Brain microvascular endothelial cell (primary cell): ENCODE measurements at regions not wholly inside any gene's neighbourhood (a gene's known extent, or its start where the extent isn't known, plus 50 kb on each side); places are given as distances from the start of the nearest gene placed in this dataset.

Experiments
- DNase-seq: peaks from one replicate; pipeline ENCODE4 v3.0.0-alpha.2; 2020
- H3K27ac ChIP-seq: fragments of 250-450 bp; sonication (Bioruptor Pico); 2 replicates; pipeline ENCODE4 v1.5.1; 2020; ENCODE audit warnings: mild to moderate bottlenecking, moderate library complexity
- H3K27me3 ChIP-seq: fragments of 250-450 bp; sonication (Bioruptor Pico); replicated peaks from 2 replicates; pipeline ENCODE4 v1.5.1; 2020; ENCODE audit warnings: mild to moderate bottlenecking
- H3K36me3 ChIP-seq: fragments of 250-450 bp; sonication (Bioruptor Pico); replicated peaks from 2 replicates; pipeline ENCODE4 v1.5.1; 2020; ENCODE audit warnings: mild to moderate bottlenecking
- H3K4me3 ChIP-seq: 2 replicates; pipeline ENCODE4 v1.5.1; 2011; ENCODE audit warnings: low read depth, mild to moderate bottlenecking, control low read depth, low read length, moderate library complexity
- in situ Hi-C: cut with HindIII; loops from 2 replicates; pipeline ENCODE4 v1.10.0; 2017; ENCODE audit warnings: low sequenced_read_pairs, low pct_ligation_motif_present
- TF ChIP-seq, protein P1 (sequence below): IDR thresholded peaks from 2 replicates; pipeline ENCODE4 v1.5.1; 2011; ENCODE audit warnings: low read depth, mild to moderate bottlenecking, moderate library complexity, low read length, control low read depth, inconsistent platforms; ENCODE audit errors: missing control alignments

DNA sequence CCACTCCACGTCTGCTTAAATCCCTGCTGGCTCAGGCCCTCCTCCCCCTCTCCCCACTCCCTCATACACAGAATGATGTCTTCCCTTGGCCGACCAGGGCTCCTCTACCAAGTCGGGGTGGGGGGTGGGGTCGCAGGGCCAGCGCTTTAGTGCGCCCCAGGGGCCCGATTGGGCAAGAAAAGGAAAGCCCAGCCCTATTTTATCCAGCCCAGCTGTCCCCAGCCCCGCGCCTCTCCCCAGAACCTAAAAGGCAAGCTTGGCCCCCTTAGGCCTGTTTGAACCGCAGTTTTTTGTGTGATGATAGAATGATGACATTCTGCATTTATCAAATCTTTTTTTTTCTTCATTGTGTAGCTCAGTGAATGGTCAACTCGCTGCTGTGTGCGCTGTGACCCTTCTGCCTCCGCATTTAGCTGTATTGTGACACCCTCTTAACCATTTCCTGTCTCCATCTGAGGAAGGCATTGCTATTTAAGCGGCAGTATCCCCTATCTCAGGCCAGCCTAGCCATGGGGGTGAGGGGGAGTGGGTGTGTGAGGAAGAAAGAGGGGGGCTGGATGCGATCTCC lies 231.4 kb downstream of the HAUS1 start:
- in situ Hi-C loops, result no loop called here
- Histone ChIP-seq H3K36me3 (no peaks in the 10 kb centered on the region), H3K27ac (no peak overlapping the region), H3K27me3 (peaks cover 41% of the 10 kb centered on the region), H3K4me3 (peak overlapping the region; percentile 5)
- no peak for DNase-seq
- TF ChIP-seq, protein P1, sequence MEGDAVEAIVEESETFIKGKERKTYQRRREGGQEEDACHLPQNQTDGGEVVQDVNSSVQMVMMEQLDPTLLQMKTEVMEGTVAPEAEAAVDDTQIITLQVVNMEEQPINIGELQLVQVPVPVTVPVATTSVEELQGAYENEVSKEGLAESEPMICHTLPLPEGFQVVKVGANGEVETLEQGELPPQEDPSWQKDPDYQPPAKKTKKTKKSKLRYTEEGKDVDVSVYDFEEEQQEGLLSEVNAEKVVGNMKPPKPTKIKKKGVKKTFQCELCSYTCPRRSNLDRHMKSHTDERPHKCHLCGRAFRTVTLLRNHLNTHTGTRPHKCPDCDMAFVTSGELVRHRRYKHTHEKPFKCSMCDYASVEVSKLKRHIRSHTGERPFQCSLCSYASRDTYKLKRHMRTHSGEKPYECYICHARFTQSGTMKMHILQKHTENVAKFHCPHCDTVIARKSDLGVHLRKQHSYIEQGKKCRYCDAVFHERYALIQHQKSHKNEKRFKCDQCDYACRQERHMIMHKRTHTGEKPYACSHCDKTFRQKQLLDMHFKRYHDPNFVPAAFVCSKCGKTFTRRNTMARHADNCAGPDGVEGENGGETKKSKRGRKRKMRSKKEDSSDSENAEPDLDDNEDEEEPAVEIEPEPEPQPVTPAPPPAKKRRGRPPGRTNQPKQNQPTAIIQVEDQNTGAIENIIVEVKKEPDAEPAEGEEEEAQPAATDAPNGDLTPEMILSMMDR, result no peak

DNA sequence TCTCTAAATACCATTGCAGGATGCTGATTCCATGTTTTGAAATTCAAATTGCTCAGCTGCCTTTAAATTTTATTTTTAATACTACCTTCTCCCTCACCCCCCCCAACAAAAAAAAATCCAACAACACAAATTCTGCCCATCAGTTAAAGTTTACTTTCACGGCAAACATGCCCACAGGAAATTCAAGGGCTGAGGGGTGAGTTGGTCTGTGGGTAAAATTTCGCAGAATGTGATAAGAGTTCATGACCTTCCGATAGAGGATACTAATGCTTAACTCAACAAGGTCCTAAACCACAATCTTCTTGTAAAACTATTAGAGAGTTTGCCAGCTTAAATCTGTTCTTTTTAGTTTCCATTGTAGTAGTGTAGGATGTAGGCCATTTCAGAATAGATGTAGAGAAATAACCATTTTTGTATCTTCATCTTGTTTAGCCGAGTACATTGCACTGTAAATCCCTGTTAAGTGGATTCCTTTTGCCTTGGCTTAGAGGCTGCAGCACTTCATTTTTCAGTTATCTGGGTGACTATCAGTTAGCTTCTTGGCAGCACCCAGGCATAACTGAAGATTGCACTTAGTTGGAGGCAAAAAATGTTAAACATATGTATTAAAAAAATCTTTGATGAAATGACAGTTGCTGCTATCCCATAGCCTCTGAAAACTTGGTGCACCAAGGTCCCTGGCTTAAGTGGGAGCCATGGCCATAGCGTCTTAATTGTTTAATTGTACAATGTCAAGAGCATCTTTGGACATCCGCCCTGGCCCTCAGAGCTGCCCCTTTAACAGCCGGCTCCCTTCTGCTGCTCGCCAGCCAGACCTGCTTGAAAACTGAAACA lies 232.3 kb downstream of the HAUS1 start:
- Histone ChIP-seq H3K27me3 (peaks cover 41% of the 10 kb centered on the region), H3K4me3 (no peak overlapping the region), H3K36me3 (no peaks in the 10 kb centered on the region), H3K27ac (no peak overlapping the region)
- DNase-seq, result no peak
- TF ChIP-seq, protein P1, result no peak
- in situ Hi-C loops, result no loop called here

DNA sequence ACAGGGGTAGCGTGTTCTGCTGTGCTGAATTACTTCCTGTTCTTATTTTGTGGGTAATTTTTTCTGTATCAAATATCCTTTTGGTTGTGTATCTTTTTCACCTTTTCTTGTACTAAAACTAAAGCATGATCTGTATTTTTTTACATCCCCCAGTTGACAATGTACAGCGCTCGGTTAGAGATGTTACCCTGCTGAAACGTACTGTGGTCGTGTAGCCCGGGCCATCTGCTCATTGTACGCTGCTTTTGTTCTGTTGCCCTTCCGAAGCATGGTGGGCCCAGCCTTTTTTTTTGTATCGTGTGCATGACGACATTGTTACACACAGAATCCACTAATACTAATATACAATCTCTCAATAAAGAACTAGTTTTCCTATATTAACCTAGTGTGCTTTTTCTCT lies 233.1 kb downstream of the HAUS1 start:
- H3K36me3 ChIP-seq, result no peaks in the 10 kb centered on the region
- H3K27me3 ChIP-seq, result peaks cover 39% of the 10 kb centered on the region
- TF ChIP-seq, protein P1, result no peak
- DNase-seq, result no peak
- no peak overlapping the region for H3K4me3 ChIP-seq
- H3K27ac ChIP-seq, result no peak overlapping the region
- in situ Hi-C loops, result no loop called here

DNA sequence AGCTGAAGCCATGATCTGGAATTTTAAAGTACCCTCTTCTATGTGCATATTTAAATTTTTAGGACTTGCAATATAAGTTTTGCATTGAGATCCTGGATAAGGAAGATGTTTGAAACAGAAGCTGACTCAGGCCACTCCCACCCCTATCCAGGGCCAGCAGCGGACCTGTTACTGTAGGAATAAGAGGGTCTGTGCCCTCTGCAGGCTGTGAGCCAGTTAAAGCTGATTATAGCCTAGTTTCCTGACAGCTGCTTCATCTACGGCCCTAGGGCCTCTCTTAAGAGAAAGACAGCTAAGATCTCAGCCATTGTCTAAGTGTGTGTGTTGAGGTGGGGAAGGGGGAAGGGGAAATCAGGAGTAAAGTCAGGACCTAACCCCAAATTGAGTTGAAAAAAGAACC lies 234.0 kb downstream of the HAUS1 start:
- TF ChIP-seq, protein P1, result no peak
- H3K36me3 ChIP-seq, result no peaks in the 10 kb centered on the region
- no peak overlapping the region for H3K27ac ChIP-seq
- no peak for DNase-seq
- in situ Hi-C loops, result no loop called here
- peaks cover 29% of the 10 kb centered on the region for H3K27me3 ChIP-seq
- no peak overlapping the region for H3K4me3 ChIP-seq

DNA sequence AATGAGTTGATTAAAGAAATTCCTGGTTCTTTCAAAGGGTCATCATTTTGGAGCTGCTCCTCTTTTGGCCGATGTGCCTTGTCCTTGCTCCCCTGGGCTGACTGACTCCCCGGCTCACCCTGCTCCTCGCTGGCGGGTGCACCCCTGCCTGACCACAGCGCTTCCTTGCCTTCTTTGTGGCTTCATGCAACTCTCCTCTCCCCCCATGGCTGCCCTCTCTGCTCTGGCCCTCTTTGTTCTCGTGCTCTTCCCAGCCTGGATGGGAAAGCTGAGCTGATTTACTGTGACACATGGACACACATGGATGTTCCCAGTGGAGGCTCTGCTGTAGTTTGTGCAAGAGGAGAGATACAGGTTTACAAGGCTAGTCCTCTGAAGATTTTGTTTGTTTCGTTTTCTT lies 234.6 kb downstream of the HAUS1 start:
- H3K4me3 ChIP-seq, result no peak overlapping the region
- in situ Hi-C loops, result no loop called here
- TF ChIP-seq, protein P1, result no peak
- no peaks in the 10 kb centered on the region for H3K36me3 ChIP-seq
- H3K27me3 ChIP-seq, result peaks cover 24% of the 10 kb centered on the region
- H3K27ac ChIP-seq, result no peak overlapping the region
- DNase-seq, result no peak
